ENCODE measurements at regions not wholly inside any gene's neighbourhood (a gene's known extent, or its start where the extent isn't known, plus 50 kb on each side); places are given as distances from the start of the nearest gene placed in this dataset.
"Not testable (repeated sequence)": the region's sequence is repeated elsewhere in the genome, so short reads cannot be mapped to it uniquely, and the experiment has no call there.

GRCh38 chr6:98039904-98040607, 757.0 kb upstream of the MMS22L start:
- DNase-seq: no peak

- DNase-seq: no peak
These were observed 758.0 kb upstream of the MMS22L start for GRCh38 chr6:98041056-98041455.

DNA sequence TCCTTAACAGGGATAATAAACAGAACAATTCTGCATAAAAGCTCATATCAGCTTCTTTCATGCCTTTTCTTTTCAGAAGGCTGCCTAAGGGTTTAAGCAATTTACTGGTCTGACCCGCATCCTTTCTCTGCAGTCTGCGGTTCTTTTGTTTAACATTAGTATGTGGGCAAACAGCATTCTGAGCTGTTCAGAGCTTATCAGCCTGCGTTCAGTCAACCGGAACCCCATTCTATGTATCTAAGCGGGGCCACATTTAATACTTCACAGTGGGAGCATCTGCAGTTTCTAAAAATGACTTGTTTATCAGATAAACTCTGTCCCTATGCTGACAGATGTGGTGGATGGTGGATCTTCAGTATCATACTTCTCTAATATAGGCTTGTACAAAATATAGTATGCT, 758.9 kb upstream of the MMS22L start:
- DNase-seq: no peak

DNA sequence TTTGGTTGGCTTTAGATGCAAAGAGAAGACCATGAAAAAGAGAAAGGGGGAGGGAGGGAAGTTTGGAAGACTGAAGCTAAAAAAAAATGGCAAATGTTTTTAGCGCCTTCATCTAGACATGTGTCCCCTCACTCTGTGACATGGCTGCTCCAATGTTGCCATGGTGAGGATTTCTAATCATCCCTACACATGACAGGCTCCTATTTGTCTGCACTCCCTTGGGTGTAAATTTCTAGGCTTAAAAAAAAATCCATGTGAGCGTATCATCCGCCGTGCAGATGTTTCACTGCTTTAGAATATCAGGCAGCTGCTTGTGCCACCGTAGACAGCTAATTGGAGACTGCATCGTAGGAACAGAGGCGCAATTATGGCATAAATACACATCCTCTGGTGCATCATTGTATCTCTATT, 761.1 kb upstream of the MMS22L start:
- DNase-seq: no peak

DNA sequence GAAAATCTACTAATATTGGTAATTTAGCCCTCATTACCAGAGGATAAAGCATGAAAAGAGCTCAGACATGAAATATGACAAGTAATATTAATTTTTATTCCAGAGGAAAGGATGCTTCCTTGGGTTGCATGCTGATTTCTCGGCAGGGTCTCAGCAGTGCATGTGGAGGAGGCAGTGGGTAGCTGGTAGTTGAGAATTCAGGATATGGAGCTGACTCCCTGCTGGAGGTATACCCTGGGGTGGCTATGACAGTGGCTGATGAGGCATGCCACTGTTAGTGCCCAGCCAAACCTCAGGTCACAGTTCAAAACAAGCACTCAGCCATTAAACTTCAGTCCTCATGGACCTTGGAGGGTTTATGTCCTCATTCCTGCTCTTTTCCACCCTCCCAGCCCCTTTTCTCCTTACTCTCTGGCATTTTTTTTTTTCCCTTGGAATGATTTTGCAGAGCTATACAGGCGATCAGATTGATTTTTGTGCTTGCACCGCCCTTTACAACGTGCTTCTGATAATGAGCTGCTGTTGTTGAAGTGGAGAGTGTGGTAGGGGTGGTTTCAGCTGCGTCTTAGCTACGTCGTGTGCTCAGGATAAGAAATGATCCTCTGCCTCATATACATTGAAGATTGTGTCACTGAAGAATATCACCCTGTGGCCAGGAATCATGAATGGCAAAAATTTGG, 761.9 kb upstream of the MMS22L start:
- no peak for DNase-seq

- no peak for DNase-seq
These were observed 764.1 kb upstream of the MMS22L start for GRCh38 chr6:98047164-98047563.

DNA sequence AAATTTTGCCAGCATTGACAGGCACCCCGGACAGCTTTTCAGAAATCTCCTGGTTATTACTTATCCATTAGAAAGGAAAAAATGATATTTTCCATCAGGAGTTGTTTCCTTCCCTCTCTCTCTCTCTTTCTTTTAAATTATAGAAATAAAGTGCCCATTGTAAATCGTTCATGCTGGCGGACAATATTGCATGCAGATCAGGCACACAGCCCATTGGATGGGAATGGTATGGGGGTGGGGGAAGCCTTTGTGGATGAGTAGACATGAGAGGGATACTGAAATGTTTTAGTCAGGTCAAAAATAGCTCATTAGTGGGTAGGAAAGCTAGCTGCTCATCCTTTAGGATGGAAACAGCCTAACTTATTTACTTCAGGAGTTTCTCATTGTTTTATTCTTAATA, 764.9 kb upstream of the MMS22L start:
- no peak for DNase-seq

GRCh38 chr6:98054453-98054852, 771.4 kb upstream of the MMS22L start:
- no peak for DNase-seq

- DNase-seq: no peak
These were observed 773.9 kb upstream of the MMS22L start for GRCh38 chr6:98056955-98057354.

DNA sequence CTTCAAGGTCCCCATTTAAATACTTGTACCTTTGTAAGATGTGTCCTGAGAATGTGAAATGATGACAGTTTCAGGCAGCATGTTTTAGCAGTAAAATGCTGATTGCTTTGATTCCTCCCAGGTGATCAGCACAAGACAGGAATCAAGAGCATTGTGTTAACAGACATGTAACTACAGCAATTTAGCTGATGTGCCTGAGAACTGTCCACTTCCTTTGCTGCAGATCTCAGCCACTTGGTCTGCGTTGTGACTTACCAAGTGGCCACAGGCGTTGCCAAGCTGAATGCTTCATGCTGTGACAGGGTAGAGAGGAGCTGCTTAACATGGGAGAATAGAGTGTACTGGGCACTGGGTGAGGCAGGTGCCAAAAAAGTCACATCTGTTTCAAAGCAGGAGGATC, 767.0 kb upstream of the POU3F2 start:
- DNase-seq: no peak

DNA sequence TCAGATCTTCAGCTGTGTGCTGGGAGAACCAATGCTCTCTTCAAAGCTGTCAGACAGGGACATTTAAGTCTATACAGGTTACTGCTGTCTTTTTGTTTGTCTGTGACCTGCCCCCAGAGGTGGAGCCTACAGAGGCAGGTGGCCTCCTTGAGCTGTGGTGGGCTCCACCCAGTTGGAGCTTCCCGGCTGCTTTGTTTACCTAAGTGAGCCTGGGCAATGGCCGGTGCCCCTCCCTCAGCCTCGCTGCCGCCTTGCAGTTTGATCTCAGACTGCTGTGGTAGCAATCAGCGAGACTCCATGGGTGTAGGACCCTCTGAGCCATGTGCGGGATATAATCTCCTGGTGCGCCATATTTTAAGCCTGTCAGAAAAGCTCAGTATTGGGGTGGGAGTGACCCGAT, 745.8 kb upstream of the POU3F2 start:
- not testable (repeated sequence) for DNase-seq

GRCh38 chr6:98092331-98092730, 742.0 kb upstream of the POU3F2 start:
- DNase-seq: no peak

GRCh38 chr6:98094696-98095095, 739.7 kb upstream of the POU3F2 start:
- DNase-seq: no peak

GRCh38 chr6:98107801-98108200, 726.6 kb upstream of the POU3F2 start:
- DNase-seq: no peak

DNA sequence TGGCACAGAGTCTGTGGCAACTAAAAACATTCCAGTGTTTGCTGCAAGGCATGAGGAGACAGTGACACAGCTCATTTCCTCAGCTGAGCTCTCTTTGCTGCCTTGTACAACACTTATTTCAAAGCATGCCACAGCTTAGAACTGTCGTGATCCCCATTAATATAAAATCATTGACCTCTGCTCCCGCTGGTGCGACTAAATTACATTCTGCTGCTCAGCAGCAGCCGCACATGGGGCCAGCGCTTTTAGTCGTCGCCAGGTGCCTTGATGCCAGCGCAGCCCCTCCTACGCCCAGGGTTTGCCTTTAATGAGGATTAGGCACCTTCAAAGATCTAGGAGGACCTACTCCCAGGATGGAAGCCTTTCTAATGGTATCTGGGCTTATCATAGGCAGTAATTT, 717.9 kb upstream of the POU3F2 start:
- no peak for DNase-seq

- DNase-seq: no peak
These were observed 717.3 kb upstream of the POU3F2 start for GRCh38 chr6:98117068-98117467.

GRCh38 chr6:98118397-98119045, 715.9 kb upstream of the POU3F2 start:
- DNase-seq: no peak

DNA sequence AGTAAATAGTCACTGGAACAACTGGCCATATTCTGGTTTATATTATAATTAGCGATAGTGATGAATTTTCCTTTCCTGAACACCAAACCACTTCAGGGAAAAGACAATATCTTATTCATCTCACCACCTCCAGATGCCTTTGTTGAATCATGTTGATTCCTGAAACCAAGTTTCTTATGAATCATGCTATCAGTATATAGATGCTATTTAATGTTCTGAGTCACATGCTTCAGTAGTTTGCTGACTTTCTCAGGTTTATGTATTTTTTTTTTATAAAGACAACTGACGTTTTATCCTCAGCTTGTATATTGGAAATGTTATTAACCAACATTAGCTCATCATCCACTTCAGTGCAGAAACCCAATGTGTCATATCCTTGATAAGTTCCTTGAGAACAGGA, 710.2 kb upstream of the POU3F2 start:
- DNase-seq: no peak

DNA sequence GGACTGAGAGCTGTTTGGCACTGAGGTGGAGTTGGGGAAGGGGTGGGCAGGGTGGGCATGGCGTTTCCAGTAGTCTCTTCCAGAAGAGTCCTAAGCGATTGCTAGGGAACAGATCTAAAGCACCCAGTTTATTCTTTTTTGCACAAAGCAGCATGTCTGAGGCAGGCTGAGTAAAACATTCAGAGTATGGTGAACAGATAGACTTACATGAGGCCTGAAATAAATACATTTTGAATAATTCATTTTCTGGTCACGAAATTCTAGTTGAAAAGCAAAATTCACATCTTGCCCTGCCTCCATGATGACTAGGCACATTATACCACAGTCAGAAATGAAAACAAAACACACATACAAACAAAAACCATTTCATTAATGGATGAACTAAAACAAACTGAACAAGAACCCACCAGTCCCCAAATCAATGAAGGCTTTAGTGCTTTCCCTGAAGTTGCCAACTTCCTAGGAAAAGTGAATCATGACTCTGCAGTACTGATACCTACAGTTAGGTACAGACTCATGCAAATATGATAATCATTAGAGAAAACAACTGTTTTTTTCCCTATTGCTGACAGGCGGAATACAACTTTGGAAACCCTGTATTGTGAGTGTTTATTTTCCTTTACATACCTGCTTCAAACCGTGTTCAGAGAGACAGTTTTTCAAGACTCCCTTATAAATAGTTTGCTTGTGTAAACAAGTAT, 702.9 kb upstream of the POU3F2 start:
- DNase-seq: no peak

- no peak for DNase-seq
These were observed 698.0 kb upstream of the POU3F2 start for GRCh38 chr6:98136333-98136732.

DNA sequence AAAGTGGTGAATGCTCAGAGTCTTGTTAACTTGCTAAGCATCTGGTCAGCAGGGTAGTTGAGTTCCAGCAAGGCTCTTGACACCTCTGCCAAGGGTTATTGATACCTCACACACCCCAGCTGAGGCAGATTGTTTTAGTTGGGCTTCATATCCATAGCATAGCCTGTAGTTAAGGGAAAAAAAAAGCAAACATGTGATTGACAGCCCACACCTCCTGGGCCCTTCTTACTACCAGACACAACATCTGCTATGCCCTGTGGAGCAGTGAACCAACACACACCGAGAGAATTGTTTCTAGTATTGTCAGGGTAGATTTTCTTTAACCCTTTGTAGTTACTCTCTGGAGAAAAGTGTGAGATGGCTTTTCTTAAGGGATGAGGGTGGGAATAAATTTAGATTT, 697.0 kb upstream of the POU3F2 start:
- no peak for DNase-seq

DNA sequence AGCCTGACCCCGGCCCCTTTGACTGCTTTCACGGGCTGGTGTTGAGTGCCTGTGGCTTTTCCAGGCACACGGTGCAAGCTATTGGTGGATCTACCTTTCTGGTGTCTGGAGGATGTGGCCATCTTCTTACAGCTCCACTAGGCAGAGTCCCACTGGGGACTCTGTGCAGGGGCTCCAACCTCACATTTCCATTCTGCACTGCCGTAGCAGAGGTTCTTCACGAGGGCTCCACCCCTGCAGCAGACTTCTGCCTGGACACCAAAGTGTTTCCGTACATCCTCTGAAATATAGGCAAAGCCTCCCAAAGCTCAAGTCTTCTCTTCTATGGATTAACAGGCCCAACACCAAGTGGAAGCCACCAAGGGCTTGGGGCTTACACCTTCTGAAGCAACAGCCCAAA, 691.5 kb upstream of the POU3F2 start:
- no peak for DNase-seq

GRCh38 chr6:98146656-98147055, 687.7 kb upstream of the POU3F2 start:
- DNase-seq: no peak

GRCh38 chr6:98156580-98156979, 677.8 kb upstream of the POU3F2 start:
- DNase-seq: no peak
